SKM-1 treated with dmso at 0.1 percent for 144 hours (cell line): ENCODE measurements at regions not wholly inside any gene's neighbourhood (a gene's known extent, or its start where the extent isn't known, plus 50 kb on each side); places are given as distances from the start of the nearest gene placed in this dataset.

Source experiments
- DNase-seq: peaks from one replicate; lab custom pipeline; 2025; ENCODE audit not compliant: unreplicated experiment; lab: John Stamatoyannopoulos, UW

DNA sequence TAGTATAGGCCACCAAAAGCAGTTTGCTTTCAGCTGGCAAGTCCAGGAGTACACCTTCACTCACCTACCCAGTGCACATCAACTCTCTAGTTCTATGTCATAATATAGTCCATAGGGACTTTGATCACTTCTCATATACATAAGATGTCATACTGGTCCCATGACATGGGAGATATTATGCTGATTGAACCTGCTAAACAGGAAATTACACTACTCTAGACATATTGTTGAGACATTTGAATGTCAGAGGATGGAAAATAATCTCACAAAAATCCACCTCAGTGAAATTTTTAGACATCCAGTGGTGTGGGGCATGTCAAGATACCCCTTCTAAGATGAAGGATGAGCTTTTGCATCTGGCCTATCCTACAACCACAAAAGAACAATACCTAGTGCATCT, 322.5 kb downstream of the EN1 start:
- DNase-seq: no peak

DNA sequence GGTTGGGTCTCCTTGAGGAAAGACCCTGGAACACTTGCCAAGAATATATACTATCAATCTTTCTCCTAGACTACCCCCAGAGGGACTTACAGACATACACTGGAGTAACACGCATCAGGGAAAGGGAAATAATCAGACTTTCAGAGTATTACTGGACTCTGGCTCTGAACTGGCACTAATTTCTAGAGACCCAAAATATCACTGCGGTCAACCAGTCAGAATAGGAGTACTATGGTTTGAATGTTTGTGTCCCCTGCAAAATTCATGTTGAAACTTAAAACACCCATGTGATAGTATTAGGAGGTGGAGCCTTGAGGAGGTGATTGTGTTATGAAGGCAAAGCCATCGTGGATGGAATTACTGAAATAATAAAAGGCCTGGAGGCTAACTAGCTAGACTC, 323.7 kb downstream of the EN1 start:
- no peak for DNase-seq

DNA sequence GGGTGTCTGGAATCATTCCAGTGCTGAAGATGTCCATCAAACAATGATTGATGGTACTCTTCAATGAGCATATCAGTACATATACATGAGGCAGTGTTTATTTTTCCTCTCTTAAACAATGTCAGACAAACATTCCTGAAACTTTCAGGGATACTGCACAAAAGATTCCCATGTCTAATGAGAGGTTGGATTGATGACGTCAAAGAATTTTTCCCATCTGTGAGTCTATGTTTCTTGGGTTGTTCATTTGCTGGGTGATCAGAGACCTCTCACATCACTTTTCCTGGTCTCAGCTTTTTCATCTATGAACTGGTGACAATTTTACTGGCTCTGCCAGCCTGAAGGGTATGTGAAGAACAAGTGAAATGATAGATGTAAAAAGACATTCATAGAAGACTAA, 325.5 kb downstream of the EN1 start:
- no peak for DNase-seq

DNA sequence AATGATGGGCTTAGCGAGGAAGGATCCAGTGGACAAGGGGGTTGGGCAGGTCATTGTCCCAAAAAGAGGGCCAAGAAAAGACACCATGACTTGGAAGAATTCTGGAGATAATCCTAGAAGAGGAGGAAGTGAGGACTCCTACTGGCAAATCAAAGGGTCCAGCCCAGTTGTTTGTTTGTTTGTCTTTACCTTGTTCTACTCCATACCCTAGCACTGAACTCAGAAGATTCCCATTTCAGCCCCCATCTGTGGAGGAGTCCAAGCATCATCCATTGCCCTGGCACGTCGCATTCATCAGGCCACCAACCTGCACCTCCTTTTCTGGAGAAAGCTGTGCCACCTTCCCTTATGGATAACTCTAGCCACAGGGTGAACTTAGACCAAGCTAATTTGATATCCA, 326.2 kb downstream of the EN1 start:
- DNase-seq: no peak

DNA sequence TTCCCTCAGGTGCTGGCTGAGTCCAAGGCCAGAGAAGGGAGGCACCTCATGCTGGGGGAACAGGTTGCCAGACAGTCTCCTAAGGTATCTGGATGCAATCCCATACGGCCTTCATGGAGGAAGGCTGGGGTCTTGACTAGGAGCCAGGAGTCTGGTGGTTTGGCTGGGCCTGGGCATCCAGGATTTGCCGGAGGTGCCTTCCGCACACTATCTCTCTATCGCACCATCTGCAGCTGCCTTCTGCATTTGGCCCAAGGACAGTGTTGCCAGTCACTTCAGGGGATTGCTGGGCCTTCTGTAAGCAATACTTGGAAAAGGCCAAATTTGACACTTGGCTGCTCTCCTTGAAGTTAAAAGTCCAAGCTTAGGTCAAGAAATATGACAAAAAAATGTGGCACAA, 327.2 kb downstream of the EN1 start:
- DNase-seq: no peak

DNA sequence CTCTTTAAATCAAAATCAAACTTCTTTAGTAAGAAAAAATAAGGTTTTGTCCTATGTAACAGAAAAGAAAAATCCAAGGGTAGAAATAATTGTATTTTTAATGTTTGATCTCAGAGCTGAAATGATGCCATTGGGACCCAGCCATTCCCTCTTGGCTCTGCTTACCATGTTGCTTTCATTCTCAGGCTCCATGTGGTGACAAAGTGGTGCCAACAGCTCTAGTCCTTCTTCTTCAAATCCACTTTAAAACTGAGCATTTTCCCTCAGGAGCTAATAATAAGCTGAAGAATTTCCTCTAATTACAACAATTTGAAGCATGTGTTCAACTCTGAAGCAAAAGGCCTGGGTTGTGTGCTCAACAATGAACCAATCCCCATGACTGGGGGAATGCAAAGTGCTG, 327.9 kb downstream of the EN1 start:
- no peak for DNase-seq

DNA sequence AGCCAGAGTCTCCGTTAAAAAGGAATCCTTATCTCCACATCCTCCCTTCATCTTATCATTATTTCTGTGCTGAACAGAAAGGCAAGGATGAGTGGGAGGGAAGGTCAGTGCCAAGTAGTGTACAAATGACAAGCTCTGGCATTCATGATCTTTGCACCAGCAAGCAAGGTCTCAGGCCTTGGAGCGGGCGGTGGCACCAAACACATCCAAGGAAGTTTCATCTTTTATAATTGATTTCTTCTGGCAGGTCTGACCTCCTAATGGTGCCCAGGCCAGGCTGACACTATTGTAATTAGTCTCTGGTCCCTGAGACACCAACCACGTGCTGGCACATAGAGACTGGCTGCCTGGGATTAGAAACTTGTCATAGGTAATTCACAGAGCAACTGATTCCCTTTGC, 336.6 kb downstream of the EN1 start:
- DNase-seq: no peak

DNA sequence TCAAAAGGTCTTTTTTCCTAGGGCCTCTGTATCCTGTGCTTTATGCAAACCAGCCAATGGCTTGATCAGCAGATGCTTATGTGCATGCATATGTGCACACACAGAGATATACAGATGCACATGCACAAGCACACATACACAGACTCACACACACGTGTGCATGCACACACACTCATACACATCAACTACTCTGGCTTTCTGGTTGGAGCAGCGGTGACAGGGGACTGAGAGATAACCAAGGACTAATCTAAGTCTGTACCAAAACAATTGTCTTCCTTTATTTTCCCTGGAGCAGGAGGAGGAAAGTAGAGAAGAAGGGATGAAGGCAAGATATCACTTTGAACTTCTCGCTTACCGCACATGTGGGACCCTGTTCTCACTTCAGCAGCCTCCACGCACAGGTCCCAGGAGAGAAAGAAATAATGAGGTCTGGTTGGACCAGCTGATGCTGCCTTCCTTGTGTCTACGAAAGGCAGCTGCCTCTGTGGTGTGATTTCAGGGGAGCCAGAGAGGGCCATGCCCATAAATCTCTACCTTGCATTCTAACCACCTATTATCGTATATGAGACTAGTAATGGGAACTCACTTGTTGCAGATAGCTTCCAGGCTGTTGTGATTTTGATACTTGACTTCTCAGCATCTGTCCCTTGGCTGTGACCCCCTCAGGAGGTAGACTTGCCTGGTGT, 338.0 kb downstream of the EN1 start:
- DNase-seq: no peak

DNA sequence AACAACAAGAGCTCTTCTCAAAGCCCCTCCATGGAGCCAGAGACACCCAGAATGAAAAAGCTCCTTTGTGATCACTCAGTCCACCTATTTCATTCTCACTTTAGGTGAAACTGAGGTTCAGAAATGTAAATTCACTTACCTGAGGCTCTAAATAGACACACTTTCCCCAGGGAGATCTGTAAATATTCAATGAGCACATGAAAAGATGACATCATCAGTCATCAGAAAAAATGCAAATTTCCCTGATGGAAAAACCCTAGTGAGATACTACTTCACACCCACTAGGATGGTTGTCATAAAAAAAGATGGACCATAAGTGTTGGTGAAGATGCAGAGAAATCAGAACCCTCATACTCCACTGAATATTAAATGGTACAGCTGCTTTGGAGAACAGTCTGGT, 339.2 kb downstream of the EN1 start:
- DNase-seq: no peak

DNA sequence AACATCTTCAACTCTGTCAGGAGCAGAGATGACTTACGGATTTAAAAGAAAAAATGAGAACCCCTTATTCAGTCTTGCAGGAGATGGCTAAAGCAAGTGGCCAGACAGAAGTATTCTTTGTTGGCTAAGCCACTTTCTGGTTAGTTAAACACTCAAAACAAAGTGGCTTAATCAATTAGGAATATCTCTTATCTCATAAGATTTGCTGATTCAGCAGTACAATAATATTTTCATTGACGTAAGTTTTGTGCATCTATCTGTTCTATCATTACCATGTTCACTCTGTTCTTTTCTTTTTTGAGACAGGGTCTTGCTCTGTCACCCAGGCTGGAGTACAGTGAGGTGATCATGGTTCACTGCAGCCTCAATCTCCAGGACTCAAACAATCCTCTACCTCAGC, 342.0 kb downstream of the EN1 start:
- DNase-seq: no peak

DNA sequence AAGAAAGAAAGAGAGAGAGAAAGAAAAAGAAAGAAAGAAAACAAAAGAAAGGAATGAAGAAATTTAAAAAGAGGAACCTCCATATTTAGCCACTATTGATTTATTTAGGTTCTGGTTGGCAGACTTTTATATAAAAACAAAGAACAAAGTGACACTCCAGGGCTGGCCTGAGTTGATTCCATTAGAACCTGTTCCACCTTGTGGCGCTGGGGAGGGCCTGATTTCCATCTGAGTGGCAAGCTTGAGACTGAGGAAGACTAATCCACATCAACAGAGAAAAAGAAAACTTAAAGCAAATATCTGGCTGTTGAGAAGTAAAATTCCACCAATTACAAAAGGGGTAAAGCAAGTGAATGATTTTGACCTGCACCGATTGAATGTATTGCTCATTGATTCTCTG, 345.3 kb downstream of the EN1 start:
- DNase-seq: no peak

DNA sequence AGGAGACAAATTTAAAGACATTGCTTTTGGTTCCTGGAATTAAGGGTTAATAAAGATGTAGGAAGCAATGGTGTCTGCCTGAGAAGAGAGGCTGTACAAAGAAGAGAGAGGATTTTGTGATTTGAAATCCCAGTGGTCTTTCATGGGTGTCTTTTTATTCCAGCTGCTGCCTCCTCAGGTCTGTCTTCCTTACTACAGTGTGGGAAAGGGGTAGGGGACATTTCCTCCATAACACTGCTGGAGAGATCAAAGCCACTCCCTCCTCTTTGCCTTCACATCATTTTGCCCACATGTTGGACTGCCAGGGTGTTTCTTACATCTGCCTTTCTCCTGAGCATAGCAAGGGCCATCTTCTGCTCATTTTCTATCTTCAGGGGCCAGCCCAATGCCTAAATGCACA, 348.5 kb downstream of the EN1 start:
- no peak for DNase-seq

DNA sequence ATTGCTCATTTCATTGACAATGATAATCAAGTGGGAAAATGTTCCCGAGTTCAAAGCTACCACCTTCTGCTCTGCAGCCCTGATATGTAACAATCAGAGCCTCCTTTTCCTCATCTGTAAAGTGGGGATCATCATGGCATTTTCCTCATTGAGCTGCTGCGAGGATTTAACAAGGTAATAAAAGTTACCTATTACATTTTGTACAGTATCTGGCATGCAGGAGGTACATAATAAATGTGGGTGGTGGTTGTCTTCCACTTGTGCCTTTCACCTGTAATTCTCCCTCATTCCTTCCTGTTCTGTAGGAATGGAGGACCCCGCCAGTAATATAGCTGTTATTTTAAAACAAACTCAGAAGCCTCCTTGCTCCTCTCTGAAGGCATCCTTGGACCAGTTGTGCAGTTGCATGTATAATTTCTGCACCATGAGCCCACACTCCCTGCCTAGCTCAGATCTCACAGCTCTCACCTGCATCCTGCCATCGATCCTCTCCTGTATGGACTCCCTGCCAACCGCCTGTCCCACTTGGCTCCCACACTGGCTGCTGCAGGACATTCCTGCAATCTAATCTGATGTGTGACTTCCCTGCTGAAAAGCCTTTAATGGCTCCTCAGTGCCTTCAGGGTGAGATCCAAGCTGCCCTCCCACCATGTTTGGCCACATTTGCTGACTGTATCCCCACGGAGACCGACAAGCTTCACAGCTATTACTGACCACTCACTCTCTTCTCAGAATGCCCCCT, 350.4 kb downstream of the EN1 start:
- DNase-seq: no peak

DNA sequence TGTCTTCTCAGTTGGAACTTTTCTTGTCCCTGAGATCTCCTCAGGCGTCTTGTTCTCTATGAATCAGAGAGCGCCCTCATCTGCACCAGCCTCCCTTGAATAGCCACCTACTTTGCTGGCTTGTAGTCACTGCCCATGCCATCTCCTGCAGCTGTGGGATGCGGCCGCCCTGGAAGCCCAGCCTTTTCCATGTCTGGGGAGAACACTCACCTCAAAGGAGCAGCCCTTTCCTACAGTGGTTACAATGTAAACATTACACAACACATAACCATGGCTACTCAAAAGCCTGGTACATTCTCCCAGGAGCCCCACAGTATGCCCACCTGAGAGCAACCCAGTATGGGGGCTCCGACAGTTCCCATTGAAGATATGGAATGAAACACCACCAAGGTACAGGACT, 351.0 kb downstream of the EN1 start:
- DNase-seq: no peak

DNA sequence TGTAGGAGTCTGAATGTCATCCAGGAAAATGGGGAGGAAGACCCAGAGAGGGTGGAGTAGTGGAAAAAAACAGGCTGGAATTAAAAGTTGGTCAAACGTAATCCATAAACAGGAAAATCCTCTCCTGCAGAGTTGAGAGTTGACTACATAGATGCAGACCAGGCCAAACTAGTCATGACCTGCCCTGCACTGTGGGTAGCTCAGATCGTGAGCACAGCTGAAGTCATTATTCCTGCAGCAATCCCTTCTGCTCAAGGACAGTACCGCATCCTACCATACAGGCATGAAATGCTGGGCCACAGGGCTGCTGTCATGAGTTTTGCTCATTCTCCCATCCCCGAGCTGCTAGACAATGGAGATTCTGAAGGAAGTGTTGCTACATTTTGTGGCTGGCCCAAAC, 352.2 kb downstream of the EN1 start:
- no peak for DNase-seq

DNA sequence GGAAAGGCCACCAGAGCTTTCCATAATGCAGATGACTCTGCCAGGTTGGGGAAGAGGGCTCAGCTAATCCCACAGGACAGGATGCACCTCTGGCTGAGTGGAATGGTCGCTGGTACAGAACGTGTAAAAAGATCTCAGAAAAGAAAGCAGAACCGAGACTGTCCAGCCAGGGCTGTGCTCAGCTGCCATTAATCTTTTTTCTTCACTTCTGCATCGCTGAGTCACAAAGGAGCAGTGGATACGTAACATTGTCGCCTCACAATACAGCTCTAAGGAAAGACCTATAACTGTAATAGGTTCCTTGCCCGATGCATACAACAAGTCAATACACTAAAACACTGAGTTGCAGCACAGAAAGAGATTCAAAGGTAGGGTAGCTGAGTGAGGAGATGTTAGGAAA, 354.2 kb downstream of the EN1 start:
- no peak for DNase-seq

DNA sequence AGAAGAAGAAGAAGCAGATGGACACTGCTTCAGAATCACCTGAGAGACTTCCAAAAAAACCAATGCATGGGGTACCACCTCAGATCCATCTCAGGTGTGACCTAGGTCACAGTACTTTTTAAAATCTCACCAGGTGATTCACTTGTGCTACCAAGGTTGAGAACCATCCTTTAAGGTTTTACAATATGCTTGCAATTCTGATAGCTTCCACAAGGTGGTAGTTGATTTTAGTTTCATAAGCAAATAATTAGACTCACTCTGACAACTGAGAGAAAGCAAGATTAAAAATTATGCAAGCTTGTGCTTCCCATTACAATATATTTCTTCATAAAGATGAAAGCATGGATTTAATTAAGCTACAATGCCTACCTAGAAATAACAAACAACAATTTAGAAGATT, 355.1 kb downstream of the EN1 start:
- peak; percentile 1 for DNase-seq

DNA sequence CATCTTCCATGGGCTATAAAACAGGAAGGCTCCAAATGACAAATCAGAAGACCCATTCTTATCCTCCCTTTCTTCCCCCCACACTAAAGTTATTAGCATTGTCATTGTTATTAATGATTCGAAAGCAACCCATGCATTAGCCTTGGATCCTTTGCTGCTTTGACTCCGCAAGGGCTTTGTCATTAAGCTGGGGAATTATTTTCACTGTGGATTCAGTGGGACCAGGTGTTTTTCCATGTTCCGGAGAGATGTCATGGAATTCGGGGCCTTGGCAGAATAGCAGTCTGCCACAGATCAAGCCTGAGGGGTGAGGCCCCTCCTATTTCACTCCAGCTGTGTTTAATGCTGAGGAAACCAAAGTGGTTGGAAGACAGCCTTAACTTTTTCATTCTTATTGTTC, 357.1 kb downstream of the EN1 start:
- no peak for DNase-seq

DNA sequence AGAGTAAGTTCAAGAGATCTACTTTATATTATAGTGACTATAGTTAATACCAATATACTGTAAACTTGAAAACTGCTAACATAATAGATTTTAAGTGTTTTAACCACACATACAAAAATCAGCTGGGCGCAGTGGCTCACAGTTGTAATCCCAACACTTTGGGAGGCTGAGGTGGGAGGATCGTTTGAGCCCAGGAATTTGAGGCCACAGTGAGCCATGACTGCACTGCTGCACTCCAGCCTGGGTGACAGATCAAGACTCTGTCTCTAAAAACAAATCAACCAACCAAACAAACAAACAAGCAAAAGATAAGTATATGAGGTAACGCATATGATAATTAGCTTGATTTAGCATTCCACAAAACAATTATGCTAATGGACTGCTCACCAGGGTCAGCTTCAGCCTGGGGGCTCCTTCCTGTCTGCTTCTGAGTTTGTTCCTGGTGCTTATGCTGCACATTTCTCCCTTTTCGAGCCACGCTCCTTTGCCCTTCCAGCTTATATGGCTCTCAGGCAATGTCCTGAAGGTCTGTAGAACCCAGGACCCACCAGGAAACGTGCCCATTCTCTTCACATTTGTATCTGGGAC, 357.6 kb downstream of the EN1 start:
- no peak for DNase-seq

DNA sequence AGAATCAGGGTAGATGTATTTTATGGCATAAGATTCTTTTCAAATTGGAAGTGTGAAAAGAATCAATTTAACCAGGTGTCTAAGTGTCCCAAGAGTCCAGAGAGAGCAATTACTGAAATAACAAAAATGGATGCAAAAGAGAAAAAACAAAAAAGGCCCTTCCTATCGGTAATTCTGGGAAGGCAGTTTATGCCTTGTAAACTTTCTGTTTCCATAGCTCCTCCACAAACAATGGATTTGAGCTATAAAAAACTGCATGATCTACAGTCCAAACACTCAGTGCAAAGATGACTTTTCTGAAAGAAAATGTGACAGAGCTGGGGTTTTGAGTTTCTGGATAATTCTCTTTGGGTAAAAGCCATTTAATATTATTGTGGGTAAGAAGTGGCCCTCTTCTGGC, 366.1 kb downstream of the EN1 start:
- no peak for DNase-seq

DNA sequence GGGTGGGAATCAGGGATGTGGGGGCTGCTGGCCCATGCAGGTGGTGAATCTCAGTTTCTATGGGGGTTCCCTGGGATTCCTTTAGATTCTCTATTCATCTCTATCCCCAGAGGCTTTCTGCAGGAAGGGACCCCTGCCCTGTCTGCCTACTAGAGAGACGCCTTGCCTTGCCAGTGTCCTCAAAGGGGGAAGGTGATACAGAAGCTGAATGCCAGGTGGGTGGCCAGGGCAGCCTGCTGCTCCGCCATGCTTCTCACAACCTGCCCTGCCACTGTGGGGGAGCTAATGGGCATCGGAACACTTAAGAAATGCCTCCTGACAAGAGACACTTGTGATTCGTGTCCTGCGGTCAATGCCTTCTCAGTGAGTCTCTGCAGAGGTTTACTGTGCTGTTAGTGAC, 368.4 kb downstream of the EN1 start:
- DNase-seq: no peak

DNA sequence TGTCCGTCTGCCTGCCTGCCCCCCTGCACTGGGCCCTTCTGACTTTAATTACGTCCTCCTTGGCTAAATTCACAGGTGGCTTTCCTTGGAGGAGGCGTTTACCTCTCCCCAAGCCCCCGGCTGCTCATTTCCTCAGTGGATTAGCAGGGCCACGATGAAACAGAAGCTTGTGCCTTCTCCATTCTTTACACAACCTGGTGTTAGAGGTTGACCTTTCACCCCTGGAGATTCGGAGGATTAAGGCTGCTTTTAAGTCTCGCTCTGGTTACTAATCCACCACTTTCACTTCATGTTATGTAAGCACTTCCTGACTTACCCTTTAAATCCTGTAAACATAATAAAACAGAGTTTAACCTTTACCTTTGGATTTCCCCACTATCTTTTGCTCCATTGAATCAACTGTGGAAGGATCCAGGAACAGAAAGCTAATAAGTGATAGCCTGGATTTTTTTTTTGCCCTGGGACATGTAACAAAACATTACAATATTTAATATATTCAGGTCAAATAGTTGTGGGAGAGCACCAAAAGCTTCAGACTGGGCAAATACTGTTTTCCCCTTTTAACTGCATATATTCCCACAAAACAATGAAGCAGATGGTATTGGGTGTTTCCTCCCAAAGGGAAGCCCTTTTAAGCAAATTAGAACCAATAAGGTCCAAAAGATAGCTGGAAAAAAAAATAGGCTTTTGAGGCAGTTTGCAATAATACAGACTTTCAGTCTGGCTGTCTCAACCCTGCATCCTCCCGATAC, 370.2 kb downstream of the EN1 start:
- no peak for DNase-seq
